ENCODE measurements at regions not wholly inside any gene's neighbourhood (a gene's known extent, or its start where the extent isn't known, plus 50 kb on each side); places are given as distances from the start of the nearest gene placed in this dataset.

DNA sequence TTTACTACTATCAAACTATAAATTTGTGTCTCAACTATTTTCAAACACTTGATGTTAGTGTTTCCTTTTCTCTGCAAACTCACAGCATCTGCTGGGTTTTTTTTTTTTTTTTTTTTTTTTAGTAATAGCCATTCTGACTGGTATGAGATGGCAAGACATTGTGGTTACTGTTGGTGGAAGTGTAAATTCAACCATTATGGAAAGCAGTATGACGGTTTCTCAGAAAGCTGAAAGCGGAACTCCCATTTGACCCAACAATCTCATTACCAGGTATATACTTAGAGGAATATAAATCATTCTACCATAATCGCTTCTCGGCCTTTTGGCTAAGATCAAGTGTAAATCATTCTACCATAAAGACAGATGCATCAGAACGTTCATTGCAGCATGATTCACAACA, 608.3 kb upstream of the ZP4 start:
- H3K4me2 ChIP-seq (ENCODE audit: insufficient read depth, low read length), result no peak overlapping the region
- no peaks in the 10 kb centered on the region for H4K20me1 ChIP-seq (replicated peaks; ENCODE audit: control insufficient read depth, extremely low read depth, insufficient read depth, low read length)
- no peak overlapping the region for H2AFZ ChIP-seq (ENCODE audit: low read depth, low read length)
- H3K9me3 ChIP-seq (replicated peaks; ENCODE audit: control insufficient read depth, insufficient read depth, low read length), result no peaks in the 10 kb centered on the region
- TF ChIP-seq JUN (IDR thresholded peaks at IDR 0.05; ENCODE audit: borderline replicate concordance, insufficient read depth, insufficient read length, low read depth) (no peak), FOS (IDR thresholded peaks at IDR 0.05; ENCODE audit: borderline replicate concordance, insufficient read depth, low read length) (no peak), EZH2 (IDR thresholded peaks at IDR 0.05; ENCODE audit: borderline replicate concordance, low read depth, low read length, severe bottlenecking) (no peak), CTCF (IDR thresholded peaks at IDR 0.05; ENCODE audit: extremely low read depth in 1 of 2, insufficient read depth in 1 of 2, low read depth in 1 of 2, low read length in 2 of 2) (no peak), MYC (IDR thresholded peaks at IDR 0.05; ENCODE audit: low read depth, low read length) (no peak), POLR2A (IDR thresholded peaks at IDR 0.05; ENCODE audit: low read depth, low read length) (no peak)
- TF ChIP-seq, protein P1, sequence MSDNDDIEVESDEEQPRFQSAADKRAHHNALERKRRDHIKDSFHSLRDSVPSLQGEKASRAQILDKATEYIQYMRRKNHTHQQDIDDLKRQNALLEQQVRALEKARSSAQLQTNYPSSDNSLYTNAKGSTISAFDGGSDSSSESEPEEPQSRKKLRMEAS (IDR thresholded peaks at IDR 0.05; ENCODE audit: insufficient read depth, insufficient read length), result no peak
- H3K9ac ChIP-seq (replicated peaks; ENCODE audit: extremely low read depth, insufficient read depth, low read length), result no peak overlapping the region
- H3K27me3 ChIP-seq (ENCODE audit: control insufficient read depth in 2 of 2, insufficient read depth in 2 of 2, low read length in 2 of 2), result no peaks in the 10 kb centered on the region
- no peaks in the 10 kb centered on the region for H3K36me3 ChIP-seq (ENCODE audit: control insufficient read depth in 2 of 2, extremely low read depth in 1 of 2, insufficient read depth in 2 of 2, low read length in 2 of 2)
- ChIA-PET CTCF (no interaction called here), POLR2A (no interaction called here)
- dilution Hi-C loops (cut with MboI; ENCODE audit: extremely low pct_ligation_motif_present, low sequenced_read_pairs), result no loop called here
- DNase-seq (ENCODE audit: low read depth, low spot score), result no peak
- no peaks in the 10 kb centered on the region for H3K79me2 ChIP-seq (ENCODE audit: control insufficient read depth, insufficient read depth, low read length)
- FAIRE-seq, result no peak
- H3K4me3 ChIP-seq (replicated peaks in 1 of 3; ENCODE audit: insufficient read depth in 1 of 3, low read depth in 1 of 3, low read length in 3 of 3), result no peak overlapping the region
- no TSS peak for BruUV-seq (replicated peaks)
- no peaks in the 10 kb centered on the region for H3K9me1 ChIP-seq (replicated peaks; ENCODE audit: control insufficient read depth, extremely low read depth, insufficient read depth, low read length)
- no peaks in the 10 kb centered on the region for H3K4me1 ChIP-seq (ENCODE audit: control insufficient read depth, extremely low read depth, insufficient read depth, low read length)
- H3K27ac ChIP-seq (ENCODE audit: insufficient read depth, low read depth, low read length), result no peak overlapping the region
- intact Hi-C loops (cut with micrococcal nuclease), result no loop called here

DNA sequence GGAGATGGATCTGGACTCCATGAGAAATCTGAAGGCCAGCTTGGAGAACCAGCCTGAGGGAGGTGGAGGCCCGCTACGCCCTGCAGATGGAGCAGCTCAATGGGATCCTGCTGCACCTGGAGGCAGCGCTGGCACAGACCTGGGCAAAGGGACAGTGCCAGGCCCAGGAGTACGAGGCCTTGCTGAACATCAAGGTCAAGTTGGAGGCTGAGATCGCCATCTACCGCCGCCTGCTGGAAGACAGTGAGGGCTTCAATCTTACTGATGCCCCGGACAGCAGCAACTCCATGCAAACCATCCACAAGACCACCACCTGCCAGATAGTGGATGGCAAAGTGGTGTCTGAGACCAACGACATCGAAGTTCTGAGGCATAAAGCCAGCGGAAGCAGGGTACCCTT, 601.5 kb upstream of the ZP4 start:
- Histone ChIP-seq H2AFZ (ENCODE audit: low read depth, low read length) (no peak overlapping the region), H3K9ac (replicated peaks; ENCODE audit: extremely low read depth, insufficient read depth, low read length) (no peak overlapping the region), H3K9me1 (replicated peaks; ENCODE audit: control insufficient read depth, extremely low read depth, insufficient read depth, low read length) (no peaks in the 10 kb centered on the region), H3K4me2 (ENCODE audit: insufficient read depth, low read length) (no peak overlapping the region), H3K4me1 (ENCODE audit: control insufficient read depth, extremely low read depth, insufficient read depth, low read length) (no peaks in the 10 kb centered on the region), H3K27me3 (ENCODE audit: control insufficient read depth in 2 of 2, insufficient read depth in 2 of 2, low read length in 2 of 2) (no peaks in the 10 kb centered on the region), H3K27ac (ENCODE audit: insufficient read depth, low read depth, low read length) (no peak overlapping the region), H3K36me3 (ENCODE audit: control insufficient read depth in 2 of 2, extremely low read depth in 1 of 2, insufficient read depth in 2 of 2, low read length in 2 of 2) (no peaks in the 10 kb centered on the region), H3K9me3 (replicated peaks; ENCODE audit: control insufficient read depth, insufficient read depth, low read length) (no peaks in the 10 kb centered on the region), H3K4me3 (replicated peaks in 1 of 3; ENCODE audit: insufficient read depth in 1 of 3, low read depth in 1 of 3, low read length in 3 of 3) (no peak overlapping the region), H4K20me1 (replicated peaks; ENCODE audit: control insufficient read depth, extremely low read depth, insufficient read depth, low read length) (no peaks in the 10 kb centered on the region), H3K79me2 (ENCODE audit: control insufficient read depth, insufficient read depth, low read length) (no peaks in the 10 kb centered on the region)
- dilution Hi-C loops (cut with MboI; ENCODE audit: extremely low pct_ligation_motif_present, low sequenced_read_pairs) (no loop called here), intact Hi-C loops (cut with micrococcal nuclease) (no loop called here)
- no TSS peak for BruUV-seq (replicated peaks)
- DNase-seq (ENCODE audit: low read depth, low spot score) (no peak), FAIRE-seq (no peak)
- ChIA-PET CTCF (no interaction called here), POLR2A (no interaction called here)
- no peak for TF ChIP-seq POLR2AphosphoS5 (IDR thresholded peaks at IDR 0.05; ENCODE audit: insufficient read depth, low read depth, low read length)
- TF ChIP-seq JUN (IDR thresholded peaks at IDR 0.05; ENCODE audit: borderline replicate concordance, insufficient read depth, insufficient read length, low read depth), result no peak
- TF ChIP-seq GATA2 (IDR thresholded peaks at IDR 0.05; ENCODE audit: insufficient read depth, insufficient read length, low read depth, low read length), result no peak
- TF ChIP-seq, protein P1 (IDR thresholded peaks at IDR 0.05; ENCODE audit: insufficient read depth, insufficient read length), result no peak
- no peak for TF ChIP-seq CTCF (IDR thresholded peaks at IDR 0.05; ENCODE audit: extremely low read depth in 1 of 2, insufficient read depth in 1 of 2, low read depth in 1 of 2, low read length in 2 of 2)
- no peak for TF ChIP-seq FOS (IDR thresholded peaks at IDR 0.05; ENCODE audit: borderline replicate concordance, insufficient read depth, low read length)
- no peak for TF ChIP-seq MYC (IDR thresholded peaks at IDR 0.05; ENCODE audit: low read depth, low read length)
- no peak for TF ChIP-seq POLR2A (IDR thresholded peaks at IDR 0.05; ENCODE audit: low read depth, low read length)
- no peak for TF ChIP-seq EZH2 (IDR thresholded peaks at IDR 0.05; ENCODE audit: borderline replicate concordance, low read depth, low read length, severe bottlenecking)

Measured in endothelial cell of umbilical vein (primary cell).